ENCODE measurements at regions not wholly inside any gene's neighbourhood (a gene's known extent, or its start where the extent isn't known, plus 50 kb on each side); places are given as distances from the start of the nearest gene placed in this dataset.

DNA sequence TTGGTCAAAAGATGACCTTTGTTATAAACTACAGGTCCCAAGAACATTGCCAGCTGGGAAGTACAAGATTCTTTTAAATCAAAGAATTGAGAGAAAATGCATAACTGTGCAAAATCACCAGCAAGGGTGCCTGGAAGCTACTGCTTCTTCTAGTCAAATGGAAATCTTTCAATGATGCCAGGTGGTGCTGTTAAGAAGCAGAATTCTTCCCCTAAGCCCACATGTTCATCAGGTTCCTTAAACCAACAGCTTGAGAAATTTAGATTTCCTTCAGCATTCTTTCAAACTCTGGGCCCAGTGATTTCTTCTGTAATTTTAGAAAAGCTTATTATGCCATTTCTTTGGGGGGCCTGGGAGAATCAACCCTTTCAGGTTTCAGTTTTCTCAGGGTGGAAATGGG lies 207.8 kb upstream of the WSCD1 start:
- TF ChIP-seq RAD21 (IDR thresholded peaks at IDR 0.05; ENCODE audit: low read depth) (no peak), TCF12 (IDR thresholded peaks at IDR 0.05; ENCODE audit: low read depth) (no peak), NFIC (IDR thresholded peaks at IDR 0.05) (no peak), YY1 (IDR thresholded peaks at IDR 0.05; ENCODE audit: low read depth) (no peak), CEBPB (IDR thresholded peaks at IDR 0.05) (no peak), TAF1 (IDR thresholded peaks at IDR 0.05; ENCODE audit: low read depth) (no peak), EP300 (IDR thresholded peaks at IDR 0.05; ENCODE audit: borderline replicate concordance) (no peak), CREB1 (IDR thresholded peaks at IDR 0.05; ENCODE audit: low read depth) (no peak), EGR1 (IDR thresholded peaks at IDR 0.05) (no peak), ZBTB7A (IDR thresholded peaks at IDR 0.05; ENCODE audit: low read depth) (no peak), FOXM1 (IDR thresholded peaks at IDR 0.05; ENCODE audit: borderline replicate concordance, low read depth) (no peak), TEAD4 (IDR thresholded peaks at IDR 0.05) (no peak)
- TF ChIP-seq, protein P1, sequence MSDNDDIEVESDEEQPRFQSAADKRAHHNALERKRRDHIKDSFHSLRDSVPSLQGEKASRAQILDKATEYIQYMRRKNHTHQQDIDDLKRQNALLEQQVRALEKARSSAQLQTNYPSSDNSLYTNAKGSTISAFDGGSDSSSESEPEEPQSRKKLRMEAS (IDR thresholded peaks at IDR 0.05), result no peak
- TF ChIP-seq, protein P2, sequence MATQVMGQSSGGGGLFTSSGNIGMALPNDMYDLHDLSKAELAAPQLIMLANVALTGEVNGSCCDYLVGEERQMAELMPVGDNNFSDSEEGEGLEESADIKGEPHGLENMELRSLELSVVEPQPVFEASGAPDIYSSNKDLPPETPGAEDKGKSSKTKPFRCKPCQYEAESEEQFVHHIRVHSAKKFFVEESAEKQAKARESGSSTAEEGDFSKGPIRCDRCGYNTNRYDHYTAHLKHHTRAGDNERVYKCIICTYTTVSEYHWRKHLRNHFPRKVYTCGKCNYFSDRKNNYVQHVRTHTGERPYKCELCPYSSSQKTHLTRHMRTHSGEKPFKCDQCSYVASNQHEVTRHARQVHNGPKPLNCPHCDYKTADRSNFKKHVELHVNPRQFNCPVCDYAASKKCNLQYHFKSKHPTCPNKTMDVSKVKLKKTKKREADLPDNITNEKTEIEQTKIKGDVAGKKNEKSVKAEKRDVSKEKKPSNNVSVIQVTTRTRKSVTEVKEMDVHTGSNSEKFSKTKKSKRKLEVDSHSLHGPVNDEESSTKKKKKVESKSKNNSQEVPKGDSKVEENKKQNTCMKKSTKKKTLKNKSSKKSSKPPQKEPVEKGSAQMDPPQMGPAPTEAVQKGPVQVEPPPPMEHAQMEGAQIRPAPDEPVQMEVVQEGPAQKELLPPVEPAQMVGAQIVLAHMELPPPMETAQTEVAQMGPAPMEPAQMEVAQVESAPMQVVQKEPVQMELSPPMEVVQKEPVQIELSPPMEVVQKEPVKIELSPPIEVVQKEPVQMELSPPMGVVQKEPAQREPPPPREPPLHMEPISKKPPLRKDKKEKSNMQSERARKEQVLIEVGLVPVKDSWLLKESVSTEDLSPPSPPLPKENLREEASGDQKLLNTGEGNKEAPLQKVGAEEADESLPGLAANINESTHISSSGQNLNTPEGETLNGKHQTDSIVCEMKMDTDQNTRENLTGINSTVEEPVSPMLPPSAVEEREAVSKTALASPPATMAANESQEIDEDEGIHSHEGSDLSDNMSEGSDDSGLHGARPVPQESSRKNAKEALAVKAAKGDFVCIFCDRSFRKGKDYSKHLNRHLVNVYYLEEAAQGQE (IDR thresholded peaks at IDR 0.05; ENCODE audit: low read depth), result no peak
- TF ChIP-seq, protein P3, sequence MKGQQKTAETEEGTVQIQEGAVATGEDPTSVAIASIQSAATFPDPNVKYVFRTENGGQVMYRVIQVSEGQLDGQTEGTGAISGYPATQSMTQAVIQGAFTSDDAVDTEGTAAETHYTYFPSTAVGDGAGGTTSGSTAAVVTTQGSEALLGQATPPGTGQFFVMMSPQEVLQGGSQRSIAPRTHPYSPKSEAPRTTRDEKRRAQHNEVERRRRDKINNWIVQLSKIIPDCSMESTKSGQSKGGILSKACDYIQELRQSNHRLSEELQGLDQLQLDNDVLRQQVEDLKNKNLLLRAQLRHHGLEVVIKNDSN (IDR thresholded peaks at IDR 0.05), result no peak

DNA sequence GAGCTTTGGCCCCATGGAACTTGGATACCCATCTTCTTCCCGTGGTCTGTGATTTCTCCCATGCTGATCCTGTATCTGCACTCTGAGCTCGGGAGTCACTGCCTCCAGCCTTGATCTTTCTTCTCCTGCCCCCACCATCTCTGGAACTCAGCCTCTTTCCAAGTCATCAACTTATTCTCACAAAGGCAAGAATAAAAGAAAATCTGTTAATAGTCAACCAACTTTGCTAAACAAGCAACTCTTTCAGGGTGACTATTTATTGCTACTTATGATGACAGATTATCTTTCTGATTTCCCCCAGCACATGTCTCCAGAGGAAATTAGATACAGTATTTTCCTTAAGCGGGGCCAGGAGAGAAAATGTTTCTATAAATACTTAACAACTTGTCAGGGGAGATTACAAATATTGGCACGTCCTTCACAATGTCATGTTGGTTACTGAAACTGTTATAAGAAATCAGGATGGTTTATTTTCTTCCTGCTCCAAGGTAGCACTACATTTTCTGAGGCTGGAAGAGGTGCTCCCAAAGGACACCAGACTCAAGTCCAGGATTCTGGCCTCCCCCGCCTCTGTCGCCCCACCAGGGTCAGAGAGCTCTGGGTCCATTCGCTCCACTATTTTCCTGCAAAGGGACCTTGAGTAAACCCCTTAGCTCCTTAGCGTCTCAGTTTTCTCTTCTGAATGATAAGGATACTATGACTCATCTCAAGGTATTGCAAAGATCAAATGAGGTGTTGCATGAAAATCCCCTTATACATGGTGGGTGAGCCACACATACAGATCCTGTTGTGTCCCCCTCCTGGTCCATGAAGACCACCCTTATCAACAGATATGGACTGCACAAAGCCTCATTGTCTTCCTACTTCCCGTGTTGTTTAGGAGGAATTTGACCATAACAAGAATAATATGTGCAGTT lies 205.2 kb upstream of the WSCD1 start:
- TF ChIP-seq CEBPB (IDR thresholded peaks at IDR 0.05) (no peak), YY1 (IDR thresholded peaks at IDR 0.05; ENCODE audit: low read depth) (no peak), NFIC (IDR thresholded peaks at IDR 0.05) (no peak), ZBTB7A (IDR thresholded peaks at IDR 0.05; ENCODE audit: low read depth) (no peak), CREB1 (IDR thresholded peaks at IDR 0.05; ENCODE audit: low read depth) (no peak), RAD21 (IDR thresholded peaks at IDR 0.05; ENCODE audit: low read depth) (no peak), EGR1 (IDR thresholded peaks at IDR 0.05) (no peak), TEAD4 (IDR thresholded peaks at IDR 0.05) (no peak), EP300 (IDR thresholded peaks at IDR 0.05; ENCODE audit: borderline replicate concordance) (no peak), TAF1 (IDR thresholded peaks at IDR 0.05; ENCODE audit: low read depth) (no peak), FOXM1 (IDR thresholded peaks at IDR 0.05; ENCODE audit: borderline replicate concordance, low read depth) (no peak), TCF12 (IDR thresholded peaks at IDR 0.05; ENCODE audit: low read depth) (no peak)
- TF ChIP-seq, protein P3 (IDR thresholded peaks at IDR 0.05), result no peak
- TF ChIP-seq, protein P1 (IDR thresholded peaks at IDR 0.05), result no peak
- TF ChIP-seq, protein P2 (IDR thresholded peaks at IDR 0.05; ENCODE audit: low read depth), result no peak

DNA sequence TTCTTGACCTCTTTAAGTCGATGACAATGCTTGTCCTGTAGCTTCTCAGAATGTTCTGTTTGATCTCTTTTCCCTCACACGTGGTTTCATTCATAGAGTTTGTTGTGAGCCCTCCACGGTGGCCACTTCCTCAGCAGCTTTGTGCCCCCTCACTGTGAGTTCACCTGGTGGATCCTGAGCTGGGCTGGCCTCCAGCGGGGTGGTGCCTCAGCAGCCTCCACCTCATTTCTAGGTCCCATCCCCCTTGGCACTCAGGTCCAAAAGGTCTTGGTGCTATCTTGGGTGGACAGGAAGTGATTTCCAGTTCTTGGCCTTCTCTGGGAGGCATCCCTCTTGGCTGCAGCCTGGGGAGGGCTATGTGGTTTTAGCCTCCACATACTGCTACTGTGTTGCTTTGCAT lies 203.2 kb upstream of the WSCD1 start:
- TF ChIP-seq TEAD4 (IDR thresholded peaks at IDR 0.05) (no peak), FOXM1 (IDR thresholded peaks at IDR 0.05; ENCODE audit: borderline replicate concordance, low read depth) (no peak), CEBPB (IDR thresholded peaks at IDR 0.05) (no peak), TCF12 (IDR thresholded peaks at IDR 0.05; ENCODE audit: low read depth) (no peak), RAD21 (IDR thresholded peaks at IDR 0.05; ENCODE audit: low read depth) (no peak), EP300 (IDR thresholded peaks at IDR 0.05; ENCODE audit: borderline replicate concordance) (no peak), CREB1 (IDR thresholded peaks at IDR 0.05; ENCODE audit: low read depth) (no peak), YY1 (IDR thresholded peaks at IDR 0.05; ENCODE audit: low read depth) (no peak), EGR1 (IDR thresholded peaks at IDR 0.05) (no peak), ZBTB7A (IDR thresholded peaks at IDR 0.05; ENCODE audit: low read depth) (no peak), NFIC (IDR thresholded peaks at IDR 0.05) (no peak), TAF1 (IDR thresholded peaks at IDR 0.05; ENCODE audit: low read depth) (no peak)
- TF ChIP-seq, protein P1 (IDR thresholded peaks at IDR 0.05), result no peak
- TF ChIP-seq, protein P3 (IDR thresholded peaks at IDR 0.05), result no peak
- TF ChIP-seq, protein P2 (IDR thresholded peaks at IDR 0.05; ENCODE audit: low read depth), result no peak

All from Ishikawa (cell line).